GM20431 (cell line): ENCODE measurements at regions not wholly inside any gene's neighbourhood (a gene's known extent, or its start where the extent isn't known, plus 50 kb on each side); places are given as distances from the start of the nearest gene placed in this dataset.
"Not testable (repeated sequence)": the region's sequence is repeated elsewhere in the genome, so short reads cannot be mapped to it uniquely, and the experiment has no call there.

ENCODE experiments used
- in situ Hi-C: fragments of 300-500 bp; cut with MseI, MboI; formaldehyde crosslinking; loops from one replicate; pipeline ENCODE4 v1.15.0; 2020; ENCODE audit warnings: low sequenced_read_pairs; ENCODE audit not compliant: unreplicated experiment

DNA sequence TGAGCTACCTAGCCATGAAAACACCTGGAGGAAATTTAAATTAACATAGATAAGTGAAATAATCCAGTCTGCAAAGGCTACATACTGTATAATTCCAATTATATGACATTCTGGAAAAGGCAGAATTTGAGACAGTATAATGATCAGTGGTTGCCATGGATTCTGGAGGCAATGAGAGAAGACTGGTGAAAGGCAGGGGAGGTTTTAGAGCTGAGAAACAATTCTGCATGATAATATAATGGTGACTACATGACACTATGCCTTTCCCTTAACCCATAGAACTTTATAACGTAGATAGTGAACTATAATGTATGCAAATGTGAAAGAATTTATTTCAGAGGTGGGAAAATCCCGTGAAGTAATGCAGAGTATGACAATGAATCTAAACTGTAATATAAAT is 749.3 kb downstream of the TRIB2 start:
- in situ Hi-C loops = no loop called here

DNA sequence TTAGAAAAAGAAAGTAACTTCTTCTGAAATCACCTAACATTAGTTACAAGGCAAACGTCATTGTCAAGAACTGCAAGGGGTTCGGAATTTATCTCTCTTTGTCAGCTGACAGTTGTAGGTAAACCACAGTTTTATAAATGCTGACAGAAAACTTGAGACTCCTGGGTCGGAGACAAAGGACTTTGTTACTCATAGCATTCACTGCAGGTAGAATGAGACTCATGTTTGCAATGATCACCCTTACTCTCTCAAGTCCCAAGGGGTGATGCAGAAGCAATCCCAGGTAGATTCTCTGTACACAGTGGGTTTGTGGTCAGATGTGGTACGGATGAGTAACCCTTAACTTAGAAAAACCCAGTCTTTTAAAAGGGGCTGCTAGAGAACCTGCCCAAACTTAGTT is 757.8 kb downstream of the TRIB2 start:
- in situ Hi-C loops = no loop called here

DNA sequence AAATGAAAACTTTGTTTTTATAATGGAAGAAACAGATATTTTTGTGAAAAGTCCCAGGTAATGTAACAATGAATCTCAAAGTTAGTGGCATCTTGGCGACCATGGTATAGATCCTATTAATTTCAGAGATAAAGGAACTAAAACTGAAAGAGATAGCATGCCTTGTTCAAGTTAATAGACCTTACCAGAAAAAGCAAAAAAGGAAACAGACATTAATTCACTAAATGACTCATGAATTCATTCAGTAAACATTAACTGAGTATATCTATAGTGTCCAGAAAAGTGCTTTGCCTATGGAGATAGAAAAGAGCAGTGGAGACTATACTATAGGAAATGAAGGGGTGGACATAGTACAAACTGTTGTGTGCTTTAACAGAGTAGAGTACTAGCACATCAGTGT is 763.3 kb downstream of the TRIB2 start:
- in situ Hi-C loops = no loop called here

DNA sequence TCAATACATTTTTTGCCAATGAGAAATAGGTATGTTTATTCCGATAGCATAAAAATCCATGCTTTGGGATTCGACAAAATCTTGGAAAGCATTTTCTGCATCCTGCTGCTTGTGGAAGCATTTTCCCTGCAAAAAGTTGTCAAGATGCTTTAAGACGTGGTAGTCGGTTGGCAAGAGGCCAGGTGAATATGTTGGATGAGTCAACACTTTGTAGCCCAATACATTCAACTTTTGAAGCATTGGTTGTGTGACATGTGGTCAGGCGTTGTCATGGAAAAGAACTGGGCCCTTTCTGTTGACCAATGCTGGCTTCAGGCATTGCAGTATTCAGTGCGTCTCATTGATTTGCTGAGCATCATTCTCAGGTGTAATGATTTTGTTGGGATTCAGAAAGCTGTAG is 764.5 kb downstream of the TRIB2 start:
- in situ Hi-C loops = no loop called here

DNA sequence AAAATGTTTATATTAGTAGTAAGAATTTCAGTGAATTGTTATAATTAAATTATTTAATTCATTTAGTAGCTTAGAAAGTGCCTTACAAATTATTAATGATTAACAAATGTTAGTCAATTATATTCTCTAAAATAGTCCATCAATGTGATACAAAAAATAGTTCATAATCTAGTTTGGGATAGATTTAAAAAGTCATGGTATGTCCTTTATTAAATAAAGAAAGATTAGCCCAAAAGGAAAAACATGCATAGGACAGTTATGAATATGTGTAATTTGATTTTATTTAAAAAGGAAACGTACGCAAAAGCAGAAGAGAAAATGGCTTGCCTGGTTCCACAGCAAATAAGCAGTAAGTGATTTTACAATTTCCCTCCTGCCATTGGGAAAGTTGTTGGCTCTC is 768.5 kb downstream of the TRIB2 start:
- in situ Hi-C loops = no loop called here

DNA sequence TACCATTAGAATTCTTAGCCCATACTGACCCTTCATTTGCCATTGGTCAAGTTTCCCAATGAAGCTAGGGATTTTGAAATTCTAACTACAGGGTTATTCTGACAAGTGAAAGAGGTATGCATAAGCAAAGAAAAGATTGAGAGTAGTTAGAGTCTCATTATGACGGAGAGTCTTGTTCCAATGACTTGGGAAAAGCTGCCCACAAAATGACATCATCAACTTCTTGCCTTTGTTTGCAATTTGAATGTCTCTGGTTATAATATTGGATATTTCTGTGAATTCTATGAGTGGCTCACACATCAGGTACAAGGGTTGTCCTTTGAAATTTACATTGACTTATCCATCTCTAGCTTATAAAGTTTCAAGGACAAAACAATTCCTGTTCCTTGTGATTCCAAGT is 772.2 kb downstream of the TRIB2 start:
- in situ Hi-C loops = no loop called here

DNA sequence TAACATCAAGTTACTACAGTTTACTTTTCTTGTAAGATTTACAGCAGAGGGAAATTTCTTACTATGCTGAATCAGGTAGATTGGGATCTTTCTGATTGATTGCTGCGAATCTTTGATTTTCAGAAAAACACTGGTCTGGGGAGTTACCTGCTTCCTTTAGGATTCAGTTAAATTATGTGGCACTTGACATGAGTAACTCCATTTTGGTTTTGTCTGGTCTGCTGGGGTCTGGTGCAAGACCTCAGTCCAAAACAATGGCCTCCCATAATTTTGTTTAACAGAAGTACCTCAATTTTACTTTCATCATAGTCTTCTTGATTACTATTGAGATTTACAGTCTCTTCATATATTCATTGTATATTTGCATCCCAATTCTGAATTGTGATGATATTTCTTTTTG is 775.5 kb downstream of the TRIB2 start:
- in situ Hi-C loops = no loop called here

DNA sequence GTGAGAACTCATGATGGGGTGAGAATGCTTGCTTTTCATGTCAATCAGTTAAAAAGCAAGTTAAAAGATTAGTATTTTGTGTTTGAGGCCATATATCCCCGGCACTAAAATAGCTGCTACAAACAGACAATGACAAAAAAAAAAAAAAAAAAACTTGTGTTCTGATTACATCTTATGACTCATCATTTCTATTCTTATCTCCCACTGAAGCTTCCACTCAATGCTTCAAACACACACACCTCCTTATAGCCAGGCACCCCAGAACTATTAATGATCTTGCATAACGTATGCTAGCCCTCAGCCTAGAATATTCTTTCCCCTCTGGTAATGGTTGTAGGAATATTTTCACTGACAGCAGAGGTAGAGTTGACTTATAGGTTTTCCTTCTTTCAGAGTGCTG is 778.3 kb downstream of the TRIB2 start:
- in situ Hi-C loops = no loop called here

DNA sequence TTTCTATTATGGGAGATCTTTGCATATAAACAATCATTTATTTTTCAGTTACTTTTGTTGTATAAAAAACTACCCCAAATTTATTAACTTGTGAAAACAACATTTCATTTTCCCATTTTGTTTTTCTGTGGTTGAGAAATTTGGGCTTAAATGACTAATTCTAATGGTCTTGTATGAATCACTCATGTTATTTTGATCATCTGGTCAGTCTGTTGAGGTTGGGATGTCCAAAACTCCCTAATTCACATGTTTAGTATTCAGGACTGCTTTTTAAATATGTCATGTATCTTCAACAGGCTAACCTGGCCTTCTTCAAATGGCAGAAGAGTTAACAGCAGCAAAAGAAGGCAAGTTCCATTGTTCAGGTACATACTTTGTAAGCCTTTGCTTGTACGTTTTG is 788.1 kb downstream of the TRIB2 start:
- in situ Hi-C loops = no loop called here

DNA sequence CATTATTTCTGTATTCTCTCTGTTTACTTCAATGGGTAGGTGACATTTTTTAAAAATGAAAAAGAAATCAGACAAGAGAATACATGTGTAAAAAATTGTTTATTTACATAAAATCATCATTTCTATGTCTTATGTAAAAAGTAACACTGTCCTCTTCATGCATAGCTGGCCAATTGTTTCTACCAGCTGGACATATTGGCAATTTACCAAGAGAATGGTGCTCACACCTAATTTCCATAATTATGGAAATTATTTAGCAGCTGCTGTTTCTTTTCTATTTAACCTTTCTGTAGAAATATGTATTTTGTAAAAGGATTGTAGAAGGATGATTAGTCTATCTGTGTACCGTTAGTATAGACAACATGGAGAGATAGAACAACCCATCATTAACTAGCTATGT is 791.9 kb downstream of the TRIB2 start:
- in situ Hi-C loops = no loop called here

DNA sequence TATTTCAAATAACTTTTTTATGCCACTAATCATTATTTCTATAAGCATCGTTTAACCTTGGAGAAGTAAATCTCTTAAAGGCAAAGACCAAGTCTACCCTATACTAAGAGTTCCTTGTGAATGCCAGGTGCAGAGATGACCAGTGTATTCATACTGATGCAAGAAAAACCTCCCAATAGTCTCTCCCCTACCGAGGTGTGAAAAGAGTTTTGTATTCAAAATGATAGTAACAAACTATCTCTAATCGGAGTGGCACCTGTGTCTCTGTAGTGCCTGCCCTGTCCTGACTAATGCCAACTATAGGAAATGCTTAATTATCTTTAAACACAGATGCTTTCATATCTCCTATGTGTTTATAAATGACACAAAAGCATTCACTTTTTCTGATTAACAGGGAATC is 798.5 kb downstream of the TRIB2 start:
- in situ Hi-C loops = no loop called here

DNA sequence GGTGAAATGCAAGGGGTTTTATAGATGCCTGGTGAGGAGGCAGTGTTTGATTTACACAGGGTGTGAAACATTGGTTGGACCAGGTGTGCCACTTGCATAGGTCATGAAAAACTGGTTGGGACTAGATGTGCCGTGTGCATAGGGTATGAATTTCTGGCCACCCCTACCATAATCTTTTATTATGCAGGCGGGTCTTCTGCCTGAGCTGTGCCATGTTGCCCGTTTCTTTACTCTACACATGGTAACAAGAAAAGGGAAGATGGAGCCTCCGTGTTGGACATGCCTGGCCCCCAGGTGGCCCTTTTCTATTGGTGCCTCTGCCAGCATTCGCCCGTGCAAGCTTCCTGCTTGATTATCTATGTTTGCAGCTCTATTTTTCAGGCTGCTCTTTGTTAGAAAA is 805.4 kb downstream of the TRIB2 start:
- in situ Hi-C loops = no loop called here

DNA sequence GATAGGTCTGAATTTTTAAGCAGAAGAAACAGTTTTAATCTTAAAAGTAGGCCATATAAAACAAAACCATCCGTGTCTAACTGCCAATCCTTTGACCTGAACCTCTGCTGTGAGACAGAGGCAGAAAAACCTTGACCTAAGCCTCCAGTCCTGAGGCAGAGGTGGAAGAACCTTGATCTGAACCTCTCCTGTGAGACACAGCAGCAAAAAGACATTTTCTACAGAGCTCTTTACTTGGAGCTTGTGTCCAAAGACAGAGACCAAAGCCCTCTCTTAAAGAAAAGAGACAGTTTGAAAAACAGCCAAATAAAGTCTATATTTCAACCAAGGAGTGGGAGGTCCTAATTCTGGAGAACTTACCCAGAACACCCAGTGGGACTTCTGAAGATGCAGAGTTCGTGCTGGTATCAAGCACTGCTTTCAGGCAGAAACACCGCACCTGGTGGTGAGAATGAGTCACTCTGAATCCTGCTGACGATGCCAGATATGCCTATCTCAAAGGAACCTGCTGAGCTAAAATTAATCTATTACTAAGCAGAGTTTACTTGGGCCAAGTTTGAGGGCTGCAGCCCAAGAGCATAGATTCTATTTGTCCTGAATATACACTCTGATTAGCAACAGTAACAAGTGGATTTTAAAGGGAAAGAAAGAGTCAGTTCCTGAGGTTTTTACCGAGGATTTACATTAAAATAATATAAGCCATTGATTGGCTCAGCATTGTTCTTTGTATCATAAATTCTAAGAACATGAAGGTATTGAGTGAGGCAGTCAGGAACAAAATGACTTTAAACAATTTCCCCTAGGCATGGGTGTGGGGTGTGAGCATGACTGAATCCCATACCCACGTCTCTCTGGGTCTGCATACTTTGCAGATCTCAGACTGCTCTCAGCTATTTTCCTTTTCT is 806.4 kb downstream of the TRIB2 start:
- in situ Hi-C loops = no loop called here

DNA sequence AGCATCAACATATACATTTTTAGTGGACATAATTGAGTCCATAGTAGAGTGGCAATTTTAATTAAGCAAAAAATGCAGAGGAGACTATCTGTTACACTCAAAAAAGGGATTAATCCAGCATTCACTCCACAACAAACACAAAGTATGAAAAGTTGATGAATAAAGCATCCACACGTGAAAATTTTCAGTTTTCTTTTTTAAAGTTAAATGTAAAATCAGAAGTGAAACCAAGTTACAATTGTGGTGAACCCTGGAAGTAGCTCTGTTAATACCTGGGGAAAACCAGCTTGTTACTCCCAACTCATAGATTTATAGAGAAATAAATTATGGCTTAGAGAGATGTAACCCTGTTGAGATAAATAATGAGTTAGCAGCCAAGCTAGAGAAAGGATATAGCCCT is 807.8 kb downstream of the TRIB2 start:
- in situ Hi-C loops = no loop called here

DNA sequence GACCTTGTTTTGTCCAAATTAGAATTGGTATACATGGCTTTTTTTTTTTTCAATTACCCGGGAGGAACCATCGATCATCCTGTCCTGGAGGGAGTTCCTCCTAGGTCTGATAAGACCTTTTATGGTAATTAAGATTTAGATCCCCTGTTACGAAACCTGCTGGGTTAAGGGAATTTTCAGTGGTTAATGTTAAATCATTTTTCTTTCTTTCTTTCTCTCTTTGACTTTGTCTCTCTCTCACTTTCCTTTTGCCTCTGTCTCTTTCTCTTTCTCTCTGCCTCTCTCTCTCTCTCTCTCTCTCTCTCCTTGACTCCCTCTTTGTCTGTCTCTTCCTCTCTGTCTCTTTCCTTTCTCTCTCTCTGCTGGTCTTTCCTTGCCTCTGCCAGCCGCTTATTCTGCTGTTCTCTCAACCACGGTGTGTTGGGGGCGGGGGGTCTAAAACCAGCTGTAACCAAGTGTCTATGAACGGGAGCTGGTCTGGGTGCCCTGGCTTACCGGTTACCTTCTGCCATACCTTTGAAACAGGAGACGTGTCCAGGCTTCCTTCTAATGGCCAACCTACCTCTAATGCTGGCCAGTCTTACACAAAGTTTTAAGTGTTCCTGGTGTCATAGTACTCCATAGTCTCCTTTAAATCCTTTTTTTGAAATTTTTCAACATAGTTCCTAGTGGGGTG is 815.1 kb downstream of the TRIB2 start:
- in situ Hi-C loops = not testable (repeated sequence)

DNA sequence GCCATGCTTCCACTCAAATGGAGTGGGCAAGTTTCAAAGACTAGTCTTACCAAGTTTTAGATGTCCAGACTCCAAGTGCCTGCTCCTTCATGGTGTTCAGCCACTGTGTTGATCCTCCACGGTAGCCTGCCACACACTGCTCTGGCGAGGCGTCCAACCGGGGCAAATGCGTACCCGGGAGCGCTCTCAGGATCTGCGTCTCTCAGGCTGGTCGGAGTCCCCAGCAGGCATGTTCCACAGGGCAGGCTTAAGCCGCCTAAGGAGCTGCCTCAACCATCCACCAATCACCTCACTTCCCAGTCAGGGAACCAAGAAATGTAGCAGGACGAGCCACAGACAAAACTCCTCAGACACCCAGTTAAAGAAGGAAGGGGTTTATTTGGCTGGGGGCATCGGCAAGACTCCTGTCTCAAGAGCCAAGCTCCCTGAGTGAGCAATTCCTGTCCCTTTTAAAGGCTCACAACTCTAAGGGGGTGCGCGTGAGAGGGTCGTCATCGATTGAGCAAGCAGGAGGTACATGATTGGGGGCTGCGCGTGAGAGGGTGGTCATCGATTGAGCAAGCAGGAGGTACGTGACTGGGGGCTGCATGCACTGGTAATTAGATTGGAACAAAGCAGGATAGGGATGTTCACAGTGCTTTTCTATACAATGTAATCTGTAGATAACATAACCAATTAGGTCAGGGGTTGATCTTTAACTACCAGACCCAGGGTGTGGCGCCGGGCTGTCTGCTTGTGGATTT is 816.2 kb downstream of the TRIB2 start:
- in situ Hi-C loops = not testable (repeated sequence)

DNA sequence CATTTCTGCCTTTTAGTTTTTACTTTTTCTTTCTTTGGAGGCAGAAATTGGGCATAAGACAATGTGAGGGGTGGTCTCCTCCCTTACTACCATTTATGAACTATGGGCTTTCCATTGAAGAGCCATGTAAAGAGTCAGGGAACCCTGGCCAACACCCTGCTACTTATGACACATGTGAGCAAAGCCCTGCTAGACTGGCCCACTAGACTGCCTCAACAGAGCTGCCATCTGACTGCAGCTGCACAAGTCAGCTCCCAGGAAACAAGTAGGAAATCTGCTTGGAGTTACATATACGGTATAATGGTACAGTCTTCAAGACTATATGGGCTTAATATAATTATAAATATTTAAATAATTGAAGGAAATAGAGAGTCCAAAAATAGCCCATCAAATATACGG is 816.8 kb downstream of the TRIB2 start:
- in situ Hi-C loops = no loop called here

DNA sequence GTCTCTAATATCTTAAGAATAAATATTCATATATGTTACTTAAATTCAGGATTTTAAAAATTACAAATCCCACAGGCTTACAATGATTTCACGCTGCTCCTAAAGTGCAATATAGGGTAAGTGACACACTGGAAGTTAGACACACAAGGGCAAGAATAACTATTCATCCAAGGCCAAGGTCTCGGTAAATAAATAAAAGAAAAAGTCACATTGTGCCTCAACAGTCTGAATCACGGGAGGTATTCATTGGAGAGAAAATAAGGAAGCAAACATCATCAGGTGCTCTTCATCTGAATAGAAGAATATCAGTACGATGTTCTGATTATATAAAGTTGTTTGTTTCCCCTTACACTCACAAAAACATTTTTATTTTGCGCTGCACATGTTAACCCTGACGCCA is 820.2 kb downstream of the TRIB2 start:
- in situ Hi-C loops = no loop called here

DNA sequence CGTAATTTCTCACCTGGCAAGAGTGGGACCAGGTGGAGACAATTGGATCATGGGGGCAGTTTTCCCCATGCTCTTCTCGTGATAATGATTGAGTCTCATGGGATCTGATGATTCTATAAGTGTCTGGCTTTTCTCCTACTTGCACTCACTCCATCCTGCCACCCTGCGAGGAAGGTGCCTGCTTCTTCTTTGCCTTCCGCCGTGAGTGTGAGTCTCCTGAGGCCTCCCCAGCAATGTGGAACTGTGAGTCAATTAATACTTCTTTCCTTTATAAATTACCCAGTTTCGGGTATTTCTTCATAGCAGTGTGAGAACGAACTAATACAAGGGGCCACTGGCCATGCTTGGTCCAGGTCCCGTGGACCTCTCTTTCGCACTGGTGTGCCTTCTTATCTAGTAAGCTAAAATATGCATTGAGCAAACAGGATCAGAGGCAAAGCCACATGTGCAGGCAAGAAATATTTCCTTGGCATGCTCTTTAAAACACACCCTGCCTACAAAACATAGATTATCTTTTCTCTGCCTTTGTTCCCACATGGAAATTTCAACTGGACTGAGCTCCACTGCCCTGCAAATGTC is 821.1 kb downstream of the TRIB2 start:
- in situ Hi-C loops = no loop called here

DNA sequence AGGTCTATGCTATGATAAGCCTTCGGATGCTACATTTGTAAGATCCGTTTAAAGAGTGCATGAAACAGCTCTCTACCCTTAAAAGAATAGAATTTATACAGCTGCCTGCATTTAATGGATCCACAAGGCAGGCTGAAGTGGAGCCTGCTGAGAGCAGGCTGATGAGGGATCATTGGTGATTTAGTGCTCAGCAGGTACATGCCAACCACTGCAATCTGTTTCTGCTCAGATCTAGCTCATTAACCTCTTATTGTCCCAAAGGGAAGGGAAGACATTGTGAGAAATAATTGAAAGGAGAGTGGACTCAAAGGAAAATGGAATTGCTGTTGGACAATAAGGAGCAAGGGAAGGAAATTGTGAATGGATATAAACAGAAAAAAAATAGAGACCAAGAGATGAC is 822.6 kb downstream of the TRIB2 start:
- in situ Hi-C loops = no loop called here

DNA sequence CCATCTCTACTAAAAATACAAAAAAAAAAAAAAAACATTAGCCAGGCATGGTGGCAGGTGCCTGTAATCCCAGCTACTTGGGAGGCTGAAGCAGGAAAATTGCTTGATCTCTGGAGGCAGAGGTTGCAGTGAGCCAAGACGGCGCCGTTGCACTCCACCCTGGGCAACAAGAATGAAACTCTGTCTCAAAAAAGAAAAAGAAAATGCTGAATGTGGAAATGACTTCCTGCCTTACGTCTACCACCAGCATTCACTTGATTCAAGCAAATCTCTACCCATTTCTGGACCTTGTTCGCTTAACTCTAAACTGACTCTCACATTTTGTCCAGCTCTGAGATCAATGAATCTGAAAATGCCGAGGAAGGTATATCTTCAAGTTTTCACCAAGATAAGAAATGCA is 825.3 kb downstream of the TRIB2 start:
- in situ Hi-C loops = no loop called here
